Endothelial cell of umbilical vein (primary cell): ENCODE measurements at regions not wholly inside any gene's neighbourhood (a gene's known extent, or its start where the extent isn't known, plus 50 kb on each side); places are given as distances from the start of the nearest gene placed in this dataset.

Experiments used
- BruUV-seq: library from RNA; stranded (reverse); fragments of 400-500 nt; replicated peaks from 2 replicates; lab custom pipeline; 2021; lab: Mats Ljungman, UMichigan
- CTCF ChIA-PET: fragments of 300-600, 350-600 bp; sonication (Branson Sonifier 250); formaldehyde crosslinking; loops from one replicate; lab custom pipeline; 2021; ENCODE audit warnings: antibody characterized with exemption, inconsistent platforms; lab: Charles Lee
- POLR2A ChIA-PET: fragments of 300-600, 350-600 bp; sonication (Branson Sonifier 250); formaldehyde crosslinking; loops from one replicate; lab custom pipeline; 2021; ENCODE audit warnings: antibody characterized with exemption, inconsistent platforms; lab: Charles Lee
- DNase-seq: peaks from one replicate; pipeline ENCODE4 v3.0.0-alpha.2; 2011; ENCODE audit warnings: low read depth, low spot score
- FAIRE-seq: peaks from 2 replicates; lab custom pipeline; 2011; peaks lifted over from hg19 to GRCh38; lab: Jason Lieb, UNC
- H2AFZ ChIP-seq: 2 replicates; pipeline ENCODE4 v1.6.0; 2012; ENCODE audit warnings: low read depth, low read length, control low read depth, inconsistent platforms
- H3K27ac ChIP-seq: 2 replicates; pipeline ENCODE4 v1.5.1; 2011; ENCODE audit warnings: low read depth, mild to moderate bottlenecking, control low read depth, low read length, moderate library complexity; ENCODE audit not compliant: insufficient read depth
- H3K27me3 ChIP-seq, 2 experiments: 2 replicates each; pipeline versions ENCODE4 v1.6.0 to v1.6.1; 2011; ENCODE audit warnings: low read length in 2 of 2, mixed read lengths in 1 of 2; ENCODE audit not compliant: control insufficient read depth in 2 of 2, insufficient read depth in 2 of 2
- H3K36me3 ChIP-seq, 2 experiments: 2 replicates in 1 of 2; 3 replicates in 1 of 2; pipeline ENCODE4 v1.5.1; 2011; ENCODE audit warnings: low read length in 2 of 2, mild to moderate bottlenecking in 1 of 2, moderate library complexity in 1 of 2; ENCODE audit not compliant: control insufficient read depth in 2 of 2, insufficient read depth in 2 of 2; ENCODE audit errors: extremely low read depth in 1 of 2
- H3K4me1 ChIP-seq: 3 replicates; pipeline ENCODE4 v1.5.1; 2011; ENCODE audit warnings: mild to moderate bottlenecking, low read length; ENCODE audit not compliant: control insufficient read depth, insufficient read depth; ENCODE audit errors: extremely low read depth
- H3K4me2 ChIP-seq: 2 replicates; pipeline ENCODE4 v1.6.1; 2011; ENCODE audit warnings: low read length, control low read depth, mixed read lengths; ENCODE audit not compliant: insufficient read depth
- H3K4me3 ChIP-seq, 3 experiments: fragments of 200-600 bp in 1 of 3; sonication (generic), shearing (Covaris generic) in 1 of 3; replicated peaks in 1 of 3; 2 replicates each; pipeline ENCODE4 v1.5.1; 2011 to 2016; ENCODE audit warnings: control low read depth in 3 of 3, low read length in 3 of 3, mild to moderate bottlenecking in 2 of 3, inconsistent platforms in 1 of 3, low read depth in 1 of 3, moderate library complexity in 1 of 3; ENCODE audit not compliant: insufficient read depth in 1 of 3
- H3K79me2 ChIP-seq: 2 replicates; pipeline ENCODE4 v1.6.0; 2012; ENCODE audit warnings: low read length, inconsistent platforms; ENCODE audit not compliant: control insufficient read depth, insufficient read depth
- H3K9ac ChIP-seq: replicated peaks from 2 replicates; pipeline ENCODE3; 2011; ENCODE audit warnings: low read length, control low read depth; ENCODE audit not compliant: insufficient read depth; ENCODE audit errors: extremely low read depth
- H3K9me1 ChIP-seq: replicated peaks from 3 replicates; pipeline ENCODE4 v1.6.0; 2011; ENCODE audit warnings: mild to moderate bottlenecking, low read length; ENCODE audit not compliant: control insufficient read depth, insufficient read depth; ENCODE audit errors: extremely low read depth
- H3K9me3 ChIP-seq: replicated peaks from 2 replicates; pipeline ENCODE4 v1.5.1; 2012; ENCODE audit warnings: low read length, inconsistent platforms; ENCODE audit not compliant: control insufficient read depth, insufficient read depth
- H4K20me1 ChIP-seq: replicated peaks from 2 replicates; pipeline ENCODE3; 2011; ENCODE audit warnings: mild to moderate bottlenecking, low read length; ENCODE audit not compliant: control insufficient read depth, insufficient read depth; ENCODE audit errors: extremely low read depth
- CTCF ChIP-seq, 2 donors: IDR thresholded peaks; 1 replicate in 1 of 2; 2 replicates in 1 of 2; pipeline ENCODE4 v1.5.1; 2011; ENCODE audit warnings: low read length in 2 of 2, mild to moderate bottlenecking in 2 of 2, moderate library complexity in 2 of 2, control low read depth in 1 of 2, inconsistent platforms in 1 of 2, low read depth in 1 of 2; ENCODE audit not compliant: insufficient read depth in 1 of 2; ENCODE audit errors: extremely low read depth in 1 of 2
- EZH2 ChIP-seq: IDR thresholded peaks from 2 replicates; pipeline ENCODE4 v1.6.1; 2012; ENCODE audit warnings: borderline replicate concordance, low read depth, mild to moderate bottlenecking, moderate library complexity, low read length, inconsistent platforms; ENCODE audit not compliant: severe bottlenecking
- FOS ChIP-seq: IDR thresholded peaks from 2 replicates; pipeline ENCODE4 v1.6.1; 2011; ENCODE audit warnings: mild to moderate bottlenecking, low read length, moderate library complexity, borderline replicate concordance; ENCODE audit not compliant: insufficient read depth
- GATA2 ChIP-seq: IDR thresholded peaks from 2 replicates; pipeline ENCODE4 v1.7.0; 2011; ENCODE audit warnings: low read depth, mild to moderate bottlenecking, moderate library complexity, mixed read lengths, low read length; ENCODE audit not compliant: insufficient read length, insufficient read depth
- JUN ChIP-seq: IDR thresholded peaks from 2 replicates; pipeline ENCODE4 v1.6.1; 2011; ENCODE audit warnings: borderline replicate concordance, low read depth; ENCODE audit not compliant: insufficient read length, insufficient read depth
- MAX ChIP-seq: IDR thresholded peaks from 2 replicates; pipeline ENCODE4 v1.6.1; 2011; ENCODE audit not compliant: insufficient read depth, insufficient read length
- MYC ChIP-seq: IDR thresholded peaks from one replicate; pipeline ENCODE4 v1.6.1; 2011; ENCODE audit warnings: mild to moderate bottlenecking, low read depth, low read length
- POLR2A ChIP-seq: IDR thresholded peaks from 2 replicates; pipeline ENCODE4 v1.6.1; 2012; ENCODE audit warnings: low read depth, mild to moderate bottlenecking, control low read depth, low read length
- POLR2AphosphoS5 ChIP-seq: IDR thresholded peaks from 2 replicates; pipeline ENCODE4 v1.6.1; 2012; ENCODE audit warnings: low read depth, mild to moderate bottlenecking, control low read depth, low read length, moderate library complexity; ENCODE audit not compliant: insufficient read depth
- dilution Hi-C: fragments of 300-500 bp; cut with MboI; formaldehyde crosslinking; loops from one replicate; pipeline ENCODE4 v1.15.0; 2019; ENCODE audit warnings: low sequenced_read_pairs; ENCODE audit not compliant: extremely low pct_ligation_motif_present
- intact Hi-C: fragments of 100-400 bp; cut with micrococcal nuclease; formaldehyde crosslinking; loops from one replicate; pipeline ENCODE4 v1.10.0; 2022

GRCh38 chr4:189069772-189070171 is 870.9 kb upstream of the FRG1 start:
- intact Hi-C loops (no loop called here), dilution Hi-C loops (no loop called here)
- no TSS peak for BruUV-seq
- Histone ChIP-seq H3K79me2 (no peaks in the 10 kb centered on the region), H3K4me2 (no peak overlapping the region), H2AFZ (no peak overlapping the region), H3K9ac (no peak overlapping the region), H3K27me3 (no peaks in the 10 kb centered on the region), H3K4me3 (no peak overlapping the region), H4K20me1 (no peaks in the 10 kb centered on the region), H3K9me1 (no peaks in the 10 kb centered on the region), H3K9me3 (peaks cover 5% of the 10 kb centered on the region), H3K36me3 (no peaks in the 10 kb centered on the region), H3K27ac (no peak overlapping the region), H3K4me1 (no peaks in the 10 kb centered on the region)
- DNase-seq (no peak), FAIRE-seq (no peak)
- ChIA-PET CTCF (no interaction called here), POLR2A (no interaction called here)
- TF ChIP-seq POLR2A (no peak), EZH2 (no peak), JUN (no peak), POLR2AphosphoS5 (no peak), FOS (no peak), MAX (no peak), GATA2 (no peak)

GRCh38 chr4:189071241-189071640 is 869.4 kb upstream of the FRG1 start:
- no TSS peak for BruUV-seq
- Histone ChIP-seq H3K27ac (no peak overlapping the region), H2AFZ (no peak overlapping the region), H3K9me1 (no peaks in the 10 kb centered on the region), H3K36me3 (no peaks in the 10 kb centered on the region), H3K79me2 (no peaks in the 10 kb centered on the region), H3K9me3 (peaks cover 4% of the 10 kb centered on the region), H3K27me3 (no peaks in the 10 kb centered on the region), H4K20me1 (no peaks in the 10 kb centered on the region), H3K4me2 (no peak overlapping the region), H3K4me3 (no peak overlapping the region), H3K4me1 (no peaks in the 10 kb centered on the region), H3K9ac (no peak overlapping the region)
- intact Hi-C loops (no loop called here), dilution Hi-C loops (no loop called here)
- FAIRE-seq (no peak), DNase-seq (no peak)
- no peak for TF ChIP-seq FOS
- no peak for TF ChIP-seq MYC
- no peak for TF ChIP-seq CTCF (IDR thresholded peaks at IDR 0.05; ENCODE audit: extremely low read depth in 1 of 2, insufficient read depth in 1 of 2, low read depth in 1 of 2, low read length in 2 of 2)
- TF ChIP-seq POLR2AphosphoS5: no peak
- TF ChIP-seq JUN: no peak
- TF ChIP-seq POLR2A: no peak
- TF ChIP-seq GATA2: no peak
- TF ChIP-seq EZH2: no peak
- TF ChIP-seq MAX: no peak
- ChIA-PET POLR2A (no interaction called here), CTCF (no interaction called here)
